ENCODE measurements at regions not wholly inside any gene's neighbourhood (a gene's known extent, or its start where the extent isn't known, plus 50 kb on each side); places are given as distances from the start of the nearest gene placed in this dataset.

- H3K4me3 ChIP-seq (ENCODE audit: low read depth, low read length) = no peak overlapping the region
- TF ChIP-seq CTCF (IDR thresholded peaks at IDR 0.05; ENCODE audit: control insufficient read depth, extremely low read depth, insufficient read depth) = no peak
- DNase-seq (ENCODE audit: low read depth) = no peak
Measured at GRCh38 chr6:16078064-16078463, 50.8 kb upstream of the MYLIP start.

- no peak overlapping the region for H3K4me3 ChIP-seq (ENCODE audit: low read depth, low read length)
- DNase-seq (ENCODE audit: low read depth) = no peak
- no peak for TF ChIP-seq CTCF (IDR thresholded peaks at IDR 0.05; ENCODE audit: control insufficient read depth, extremely low read depth, insufficient read depth)
Measured at GRCh38 chr6:16069671-16070070, 59.2 kb upstream of the MYLIP start.

GRCh38 chr6:16069222-16069621, 59.7 kb upstream of the MYLIP start:
- no peak for DNase-seq (ENCODE audit: low read depth)
- no peak overlapping the region for H3K4me3 ChIP-seq (ENCODE audit: low read depth, low read length)
- TF ChIP-seq CTCF (IDR thresholded peaks at IDR 0.05; ENCODE audit: control insufficient read depth, extremely low read depth, insufficient read depth) = no peak

GRCh38 chr6:16067568-16067967, 61.3 kb upstream of the MYLIP start:
- no peak for DNase-seq (ENCODE audit: low read depth)
- TF ChIP-seq CTCF (IDR thresholded peaks at IDR 0.05; ENCODE audit: control insufficient read depth, extremely low read depth, insufficient read depth) = no peak
- no peak overlapping the region for H3K4me3 ChIP-seq (ENCODE audit: low read depth, low read length)

- TF ChIP-seq CTCF (IDR thresholded peaks at IDR 0.05; ENCODE audit: control insufficient read depth, extremely low read depth, insufficient read depth) = no peak
- H3K4me3 ChIP-seq (ENCODE audit: low read depth, low read length) = no peak overlapping the region
- no peak for DNase-seq (ENCODE audit: low read depth)
Measured at GRCh38 chr6:16064671-16065072, 64.2 kb upstream of the MYLIP start.

- DNase-seq (ENCODE audit: low read depth) = no peak
- no peak for TF ChIP-seq CTCF (IDR thresholded peaks at IDR 0.05; ENCODE audit: control insufficient read depth, extremely low read depth, insufficient read depth)
- no peak overlapping the region for H3K4me3 ChIP-seq (ENCODE audit: low read depth, low read length)
Measured at GRCh38 chr6:16063580-16063979, 65.3 kb upstream of the MYLIP start.

- TF ChIP-seq CTCF (IDR thresholded peaks at IDR 0.05; ENCODE audit: control insufficient read depth, extremely low read depth, insufficient read depth) = no peak
- no peak overlapping the region for H3K4me3 ChIP-seq (ENCODE audit: low read depth, low read length)
- DNase-seq (ENCODE audit: low read depth) = no peak
Measured at GRCh38 chr6:16061818-16062217, 67.1 kb upstream of the MYLIP start.

Data from LNCaP clone FGC (cell line).